Naive thymus-derived CD4-positive, alpha-beta T cell (primary cell): ENCODE measurements at regions not wholly inside any gene's neighbourhood (a gene's known extent, or its start where the extent isn't known, plus 50 kb on each side); places are given as distances from the start of the nearest gene placed in this dataset.
A peak's percentile ranks its signal among the peaks of the same experiment; 100 is the strongest.

Experiments used
- ATAC-seq: fragments of 150-1000 bp; cut with Tn5 transposase; 2 replicates; pipeline ENCODE4 v1.10.0; 2021; ENCODE audit warnings: mild to moderate bottlenecking, moderate library complexity
- CTCF ChIA-PET: fragments of 350-600 bp; sonication (Branson Sonifier 250); formaldehyde crosslinking; loops from one replicate; lab custom pipeline; 2021; ENCODE audit warnings: antibody characterized with exemption; lab: Charles Lee
- POLR2A ChIA-PET: fragments of 350-600 bp; sonication (Branson Sonifier 250); formaldehyde crosslinking; loops from one replicate; lab custom pipeline; 2021; ENCODE audit warnings: antibody characterized with exemption, inconsistent platforms; lab: Charles Lee
- DNase-seq, 9 donors: peaks; one replicate each; pipeline versions ENCODE4 v3.0.0 to v3.0.0-alpha.2; 2020 to 2022; ENCODE audit warnings: mixed read lengths in 1 of 9
- H3K27ac ChIP-seq: one replicate; pipeline ENCODE4 v1.7.0; 2013; ENCODE audit warnings: mild to moderate bottlenecking, low read depth, low read length, moderate library complexity
- H3K27me3 ChIP-seq, 2 donors: one replicate each; pipeline ENCODE4 v1.7.0; 2013; ENCODE audit warnings: low read length in 2 of 2, mild to moderate bottlenecking in 2 of 2, moderate library complexity in 2 of 2; ENCODE audit not compliant: control insufficient read depth in 2 of 2, insufficient read depth in 2 of 2
- H3K36me3 ChIP-seq, 3 experiments: 1 replicate in 2 of 3; 2 replicates in 1 of 3; pipeline ENCODE4 v1.7.0; 2013; ENCODE audit warnings: low read length in 3 of 3, mild to moderate bottlenecking in 3 of 3, moderate library complexity in 1 of 3; ENCODE audit not compliant: insufficient read depth in 3 of 3, control insufficient read depth in 2 of 3
- H3K4me1 ChIP-seq, 2 donors: one replicate each; pipeline ENCODE4 v1.7.0; 2013; ENCODE audit warnings: low read length in 2 of 2, mild to moderate bottlenecking in 2 of 2, moderate library complexity in 1 of 2; ENCODE audit not compliant: control insufficient read depth in 2 of 2, insufficient read depth in 2 of 2
- H3K4me3 ChIP-seq: 2 replicates; pipeline ENCODE4 v1.7.0; 2013; ENCODE audit warnings: mild to moderate bottlenecking, low read length
- H3K9me3 ChIP-seq, 3 experiments: 1 replicate in 2 of 3; 2 replicates in 1 of 3; pipeline ENCODE4 v1.7.0; 2013; ENCODE audit warnings: low read length in 3 of 3; ENCODE audit not compliant: control insufficient read depth in 2 of 3
- H3K27ac Mint-ChIP-seq, 9 donors: one replicate each; pipeline ENCODE4 v1.8.0; 2020 to 2022; ENCODE audit warnings: mixed read lengths in 9 of 9, mild to moderate bottlenecking in 8 of 9, moderate library complexity in 5 of 9, inconsistent platforms in 2 of 9
- H3K27me3 Mint-ChIP-seq, 5 donors: one replicate each; pipeline ENCODE4 v1.8.0; 2021 to 2022; ENCODE audit warnings: mixed read lengths in 5 of 5, mild to moderate bottlenecking in 1 of 5
- H3K36me3 Mint-ChIP-seq, 5 donors: one replicate each; pipeline ENCODE4 v1.8.0; 2020 to 2022; ENCODE audit warnings: mixed read lengths in 5 of 5, mild to moderate bottlenecking in 3 of 5, inconsistent platforms in 1 of 5
- H3K4me1 Mint-ChIP-seq, 7 donors: one replicate each; pipeline ENCODE4 v1.8.0; 2020 to 2022; ENCODE audit warnings: mixed read lengths in 7 of 7, mild to moderate bottlenecking in 3 of 7, inconsistent platforms in 1 of 7
- H3K4me3 Mint-ChIP-seq, 10 donors: one replicate each; pipeline ENCODE4 v1.8.0; 2020 to 2022; ENCODE audit warnings: mild to moderate bottlenecking in 10 of 10, mixed read lengths in 10 of 10, moderate library complexity in 6 of 10, inconsistent platforms in 2 of 10
- H3K9me3 Mint-ChIP-seq, 11 donors: one replicate each; pipeline ENCODE4 v1.8.0; 2020 to 2022; ENCODE audit warnings: mixed read lengths in 11 of 11, mild to moderate bottlenecking in 4 of 11, inconsistent platforms in 1 of 11, moderate library complexity in 1 of 11
- intact Hi-C, 2 donors: fragments of 100-400 bp; cut with micrococcal nuclease; formaldehyde crosslinking; loops; one replicate each; pipeline ENCODE4 v1.15.1; 2023

DNA sequence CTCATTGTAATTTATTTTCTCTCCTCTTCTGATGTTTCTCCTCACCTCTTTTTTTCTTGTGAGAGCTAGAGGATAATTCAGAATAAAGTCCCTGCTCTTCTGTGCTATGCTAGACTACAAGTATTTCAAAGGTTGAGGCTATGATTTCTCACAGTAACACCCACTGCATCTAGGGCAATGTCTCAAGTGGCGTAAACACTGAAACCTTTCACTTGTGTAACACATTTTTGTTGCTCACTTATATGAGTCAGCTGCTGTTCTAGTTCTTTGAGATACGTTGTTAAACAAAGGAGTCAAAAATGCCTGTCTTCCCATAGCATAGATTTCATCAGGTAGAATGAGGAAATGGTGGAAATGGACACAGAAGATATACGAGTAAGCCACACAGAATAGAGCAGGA lies 305.1 kb upstream of the PITRM1 start:
- Mint-ChIP-seq H3K4me1 (peaks cover 4 to 22% (median 8%) of the 10 kb centered on the region in 7 donors), H3K4me3 (no peak overlapping the region), H3K36me3 (peaks cover 0 to 4% (median 0%) of the 10 kb centered on the region in 5 donors), H3K9me3 (no peaks in the 10 kb centered on the region), H3K27ac (no peak overlapping the region), H3K27me3 (peaks cover 0 to 41% (median 4%) of the 10 kb centered on the region in 5 donors)
- ATAC-seq, result peak; percentile 40
- no peak for DNase-seq
- no peaks in the 10 kb centered on the region for H3K9me3 ChIP-seq
- CTCF ChIA-PET, result interaction anchor here (1.0 kb wide), 1 partner anchor 127 kb away, joined by 3 read pairs; no protein-coding TSS in a partner anchor
- H3K36me3 ChIP-seq, result no peaks in the 10 kb centered on the region
- no peak overlapping the region for H3K4me3 ChIP-seq
- POLR2A ChIA-PET, result no interaction called here
- intact Hi-C loops, result no loop called here
- no peaks in the 10 kb centered on the region for H3K27me3 ChIP-seq
- H3K27ac ChIP-seq, result no peak overlapping the region
- peaks cover 0 to 3% of the 10 kb centered on the region in 2 donors for H3K4me1 ChIP-seq

DNA sequence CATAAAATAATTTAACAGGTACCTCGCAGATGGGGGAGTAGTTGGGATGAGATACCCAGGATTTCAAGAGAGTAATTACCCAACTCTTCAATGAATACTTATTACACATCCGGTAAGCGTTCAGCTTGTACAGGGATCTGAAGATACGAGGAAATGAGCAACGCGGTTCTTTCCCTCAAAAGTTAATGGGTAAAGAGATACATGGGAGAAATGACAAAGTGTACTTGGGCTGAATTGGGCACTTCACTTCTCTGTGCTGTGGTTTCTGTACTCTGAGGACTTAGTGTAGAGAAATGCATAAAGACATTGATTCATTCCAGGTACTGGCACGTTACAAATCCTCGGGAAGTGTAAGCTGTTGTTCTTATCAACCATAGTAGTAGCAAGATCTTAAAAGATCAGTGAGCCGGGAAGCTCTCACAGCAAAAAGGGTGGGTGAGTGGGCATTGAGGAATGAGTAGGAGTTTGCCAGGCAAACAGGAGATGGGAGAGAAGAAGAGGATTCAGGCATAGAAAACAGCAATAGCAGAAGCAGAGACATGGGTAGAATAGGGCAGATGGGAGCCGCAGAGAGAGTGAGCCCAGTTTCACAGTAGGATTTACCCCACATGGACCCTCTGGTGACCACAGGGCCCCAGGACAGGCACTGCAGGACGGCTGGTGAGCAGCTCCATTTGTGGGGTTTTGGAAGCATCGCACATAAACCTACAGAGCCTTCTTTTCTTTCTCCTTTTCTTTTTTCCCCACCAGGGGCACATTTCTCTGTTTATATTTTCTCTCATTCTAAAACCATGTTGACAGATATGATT lies 304.3 kb upstream of the PITRM1 start:
- Mint-ChIP-seq H3K4me1 (peaks cover 10 to 26% (median 15%) of the 10 kb centered on the region in 7 donors), H3K27ac (peak overlapping the region in 2 of 9 donors; percentile 29 to 32), H3K9me3 (no peaks in the 10 kb centered on the region), H3K4me3 (peak overlapping the region in 1 of 10 donors; percentile 5), H3K36me3 (peaks cover 0 to 4% (median 0%) of the 10 kb centered on the region in 5 donors), H3K27me3 (peaks cover 0 to 39% (median 1%) of the 10 kb centered on the region in 5 donors)
- H3K4me3 ChIP-seq, result no peak overlapping the region
- H3K4me1 ChIP-seq, result peaks cover 7 to 8% of the 10 kb centered on the region in 2 donors
- DNase-seq, result no peak
- H3K27me3 ChIP-seq, result no peaks in the 10 kb centered on the region
- no peaks in the 10 kb centered on the region for H3K36me3 ChIP-seq
- ATAC-seq, result no peak
- no peaks in the 10 kb centered on the region for H3K9me3 ChIP-seq
- intact Hi-C loops, result no loop called here
- H3K27ac ChIP-seq, result no peak overlapping the region
- ChIA-PET POLR2A (no interaction called here), CTCF (interaction anchor here (1.0 kb wide), 1 partner anchor 128 kb away, joined by 3 read pairs; no protein-coding TSS in a partner anchor)

DNA sequence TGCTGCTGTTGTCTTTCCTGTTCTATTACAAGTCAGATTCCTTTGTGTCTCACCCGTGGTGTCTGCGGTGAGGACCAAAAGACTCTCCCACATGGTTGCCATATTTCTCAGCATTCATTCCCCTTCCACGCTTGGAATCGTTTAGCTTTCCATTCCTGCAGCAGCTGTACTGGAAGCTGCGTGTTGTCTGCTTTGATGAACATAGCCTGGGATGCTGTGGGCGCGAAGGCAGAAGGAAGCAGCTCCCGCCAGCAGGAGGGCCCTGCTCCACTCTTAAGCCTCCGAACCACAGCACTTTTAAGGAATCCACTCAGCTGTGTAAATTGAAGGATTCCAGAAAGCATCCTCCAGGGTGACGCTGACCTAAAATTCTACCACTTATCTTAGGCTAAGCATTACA lies 303.6 kb upstream of the PITRM1 start:
- ATAC-seq (no peak), DNase-seq (no peak)
- H3K36me3 Mint-ChIP-seq, result peaks cover 0 to 4% (median 0%) of the 10 kb centered on the region in 5 donors
- POLR2A ChIA-PET, result no interaction called here
- Histone ChIP-seq H3K4me3 (no peak overlapping the region), H3K27ac (no peak overlapping the region), H3K4me1 (peaks cover 8 to 10% of the 10 kb centered on the region in 2 donors), H3K36me3 (no peaks in the 10 kb centered on the region), H3K9me3 (no peaks in the 10 kb centered on the region), H3K27me3 (no peaks in the 10 kb centered on the region)
- H3K9me3 Mint-ChIP-seq, result no peaks in the 10 kb centered on the region
- peaks cover 14 to 30% (median 17%) of the 10 kb centered on the region in 7 donors for H3K4me1 Mint-ChIP-seq
- peaks cover 0 to 34% (median 0%) of the 10 kb centered on the region in 5 donors for H3K27me3 Mint-ChIP-seq
- intact Hi-C loops, result no loop called here
- peak overlapping the region in 1 of 9 donors; percentile 32 for H3K27ac Mint-ChIP-seq
- CTCF ChIA-PET, result no interaction called here
- no peak overlapping the region for H3K4me3 Mint-ChIP-seq

DNA sequence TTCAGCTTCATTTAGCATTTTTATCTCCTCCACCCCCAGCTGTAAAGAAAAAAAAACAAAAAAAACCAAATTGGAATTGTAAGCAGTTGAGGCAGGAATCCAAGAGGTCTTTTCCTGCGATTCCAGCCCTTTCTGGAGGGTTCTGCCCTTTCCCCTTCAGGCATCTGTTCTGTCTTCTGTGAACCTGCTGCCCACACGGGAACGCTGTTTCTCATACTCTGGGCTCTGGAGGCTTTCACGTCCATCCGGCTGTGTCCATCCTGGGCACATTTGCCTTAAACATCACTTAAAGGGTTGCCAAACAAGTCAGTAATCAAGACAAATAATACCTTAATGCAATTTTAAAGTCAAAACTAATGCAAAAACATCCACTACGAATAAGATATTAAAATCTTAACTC lies 302.8 kb upstream of the PITRM1 start:
- peaks cover 14 to 32% (median 18%) of the 10 kb centered on the region in 7 donors for H3K4me1 Mint-ChIP-seq
- H3K27me3 ChIP-seq, result no peaks in the 10 kb centered on the region
- intact Hi-C loops, result loop anchor here in 1 of 2 donors (1.0 kb wide), 1 partner anchor 9 kb away; no protein-coding TSS in a partner anchor
- H3K36me3 Mint-ChIP-seq, result peaks cover 0 to 4% (median 0%) of the 10 kb centered on the region in 5 donors
- no peaks in the 10 kb centered on the region for H3K9me3 Mint-ChIP-seq
- ChIA-PET POLR2A (no interaction called here), CTCF (no interaction called here)
- H3K27ac ChIP-seq, result no peak overlapping the region
- H3K36me3 ChIP-seq, result no peaks in the 10 kb centered on the region
- no peak overlapping the region for H3K4me3 ChIP-seq
- H3K4me3 Mint-ChIP-seq, result no peak overlapping the region
- no peaks in the 10 kb centered on the region for H3K9me3 ChIP-seq
- H3K27me3 Mint-ChIP-seq, result peaks cover 0 to 34% (median 0%) of the 10 kb centered on the region in 5 donors
- no peak overlapping the region for H3K27ac Mint-ChIP-seq
- ATAC-seq, result no peak
- no peak for DNase-seq
- peaks cover 8 to 10% of the 10 kb centered on the region in 2 donors for H3K4me1 ChIP-seq

DNA sequence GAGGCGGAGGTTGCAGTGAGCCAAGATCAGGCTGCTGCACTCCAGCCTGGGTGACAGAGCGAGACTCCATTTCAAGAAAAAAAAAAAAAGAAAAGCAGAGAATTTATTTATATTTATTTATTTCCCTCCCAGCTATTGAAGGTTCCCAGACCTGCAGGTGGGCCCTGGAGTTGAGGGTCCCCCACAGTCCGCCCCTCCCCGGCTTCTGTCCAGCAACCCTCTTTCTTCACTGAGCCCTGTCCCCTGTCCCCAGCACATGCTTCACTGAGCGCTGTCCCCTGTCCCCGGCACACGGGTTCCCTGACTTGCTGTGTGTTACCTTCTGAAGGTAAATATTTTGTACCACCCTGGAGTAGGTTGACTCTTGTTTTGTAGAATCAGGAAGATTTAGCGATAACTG lies 301.7 kb upstream of the PITRM1 start:
- Mint-ChIP-seq H3K9me3 (no peaks in the 10 kb centered on the region), H3K27me3 (peaks cover 0 to 34% (median 0%) of the 10 kb centered on the region in 5 donors), H3K4me1 (peaks cover 14 to 36% (median 18%) of the 10 kb centered on the region in 7 donors), H3K4me3 (no peak overlapping the region), H3K36me3 (peaks cover 0 to 4% (median 0%) of the 10 kb centered on the region in 5 donors), H3K27ac (no peak overlapping the region)
- ATAC-seq, result no peak
- ChIA-PET POLR2A (no interaction called here), CTCF (no interaction called here)
- Histone ChIP-seq H3K27ac (no peak overlapping the region), H3K4me3 (no peak overlapping the region), H3K36me3 (no peaks in the 10 kb centered on the region), H3K27me3 (no peaks in the 10 kb centered on the region), H3K9me3 (no peaks in the 10 kb centered on the region), H3K4me1 (peaks cover 8 to 10% of the 10 kb centered on the region in 2 donors)
- intact Hi-C loops, result no loop called here
- DNase-seq, result no peak

DNA sequence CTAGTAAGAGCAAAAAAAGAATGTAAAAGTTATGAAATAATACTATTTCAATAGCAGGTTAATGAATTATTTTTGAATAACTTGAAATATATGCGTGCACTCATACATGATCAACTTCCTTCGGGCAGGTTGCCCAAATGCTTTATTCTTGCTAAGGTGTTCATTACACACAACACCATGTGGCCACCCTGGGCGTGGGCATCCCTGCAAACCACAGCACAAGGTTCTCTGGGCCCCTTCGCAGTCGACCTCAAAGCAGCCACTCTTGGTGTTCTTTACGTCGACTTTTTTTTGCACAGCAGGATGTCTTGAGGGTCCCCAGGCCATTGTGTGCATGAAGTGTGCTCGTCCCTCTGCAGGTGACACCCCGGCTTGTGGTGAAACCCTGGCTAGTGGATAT lies 300.7 kb upstream of the PITRM1 start:
- DNase-seq (no peak), ATAC-seq (no peak)
- Mint-ChIP-seq H3K4me3 (peak overlapping the region in 9 of 10 donors; percentile 50 to 91 (median 87)), H3K27me3 (peaks cover 0 to 34% (median 3%) of the 10 kb centered on the region in 5 donors), H3K27ac (peak overlapping the region in 4 of 9 donors; percentile 28 to 88 (median 78)), H3K4me1 (peaks cover 14 to 46% (median 25%) of the 10 kb centered on the region in 7 donors), H3K36me3 (peaks cover 0 to 4% (median 0%) of the 10 kb centered on the region in 5 donors), H3K9me3 (no peaks in the 10 kb centered on the region)
- intact Hi-C loops, result no loop called here
- no peaks in the 10 kb centered on the region for H3K36me3 ChIP-seq
- H3K9me3 ChIP-seq, result no peaks in the 10 kb centered on the region
- H3K27me3 ChIP-seq, result no peaks in the 10 kb centered on the region
- H3K4me1 ChIP-seq, result peaks cover 8 to 10% of the 10 kb centered on the region in 2 donors
- no peak overlapping the region for H3K4me3 ChIP-seq
- no peak overlapping the region for H3K27ac ChIP-seq
- CTCF ChIA-PET, result no interaction called here
- POLR2A ChIA-PET, result interaction anchor here (0.9 kb wide), 1 partner anchor 316 kb away, joined by 3 read pairs; no protein-coding TSS in a partner anchor
